SK-N-SH treated with all-trans-retinoic acid at 6 μM for 48 hours (cell line): ENCODE measurements at regions not wholly inside any gene's neighbourhood (a gene's known extent, or its start where the extent isn't known, plus 50 kb on each side); places are given as distances from the start of the nearest gene placed in this dataset.

Experiments used
- ATAC-seq: fragments of 200-7000 bp; cut with Tn5 transposase; 3 replicates; pipeline ENCODE4 v1.9.1; 2020; ENCODE audit warnings: mild to moderate bottlenecking, moderate library complexity
- ARNTL ChIP-seq: fragments of 450-650 bp; formaldehyde crosslinking; IDR thresholded peaks from 2 replicates; pipeline ENCODE4 v1.5.0; 2020; ENCODE audit warnings: low read depth, mild to moderate bottlenecking, moderate library complexity, borderline replicate concordance
- BACH2 ChIP-seq: fragments of 250-450 bp; sonication (Bioruptor Pico); IDR thresholded peaks from 2 replicates; pipeline ENCODE4 v1.9.0; 2021; ENCODE audit warnings: mild to moderate bottlenecking, borderline replicate concordance
- ESRRG ChIP-seq: fragments of 250-450 bp; sonication (Bioruptor Pico); IDR thresholded peaks from 2 replicates; pipeline ENCODE4 v1.6.1; 2021; ENCODE audit warnings: mild to moderate bottlenecking
- ISL1 ChIP-seq: fragments of 250-450 bp; sonication (Bioruptor Pico); IDR thresholded peaks from 2 replicates; pipeline ENCODE4 v2.1.2; 2022; ENCODE audit warnings: mild to moderate bottlenecking, moderate library complexity
- OSR1 ChIP-seq: fragments of 250-450 bp; sonication (Bioruptor Pico); IDR thresholded peaks from 2 replicates; pipeline ENCODE4 v1.8.0; 2022; ENCODE audit warnings: moderate library complexity, mild to moderate bottlenecking, inconsistent platforms
- PATZ1 ChIP-seq: fragments of 250-450 bp; sonication (Bioruptor Pico); IDR thresholded peaks from 2 replicates; pipeline ENCODE4 v1.8.0; 2020; ENCODE audit warnings: mild to moderate bottlenecking, moderate library complexity, borderline replicate concordance
- POU6F1 ChIP-seq: fragments of 250-450 bp; sonication (Bioruptor Pico); IDR thresholded peaks from 2 replicates; pipeline ENCODE4 v1.8.0; 2021; ENCODE audit warnings: low read depth, mild to moderate bottlenecking, moderate library complexity, borderline replicate concordance
- PPARA ChIP-seq: fragments of 250-450 bp; sonication (Bioruptor Pico); IDR thresholded peaks from 2 replicates; pipeline ENCODE4 v1.5.0; 2020; ENCODE audit warnings: mild to moderate bottlenecking, borderline replicate concordance
- RARB ChIP-seq: fragments of 250-450 bp; sonication (Bioruptor Pico); IDR thresholded peaks from 2 replicates; pipeline ENCODE4 v1.8.0; 2021; ENCODE audit warnings: mild to moderate bottlenecking, moderate library complexity
- SNAI2 ChIP-seq: fragments of 250-450 bp; sonication (Bioruptor Pico); IDR thresholded peaks from 2 replicates; pipeline ENCODE4 v1.5.0; 2020; ENCODE audit warnings: mild to moderate bottlenecking, moderate library complexity
- TCF4 ChIP-seq: fragments of 250-450 bp; sonication (Bioruptor Pico); IDR thresholded peaks from 2 replicates; pipeline ENCODE4 v1.8.0; 2021; ENCODE audit warnings: mild to moderate bottlenecking, moderate library complexity, borderline replicate concordance
- TOX ChIP-seq: fragments of 250-450 bp; sonication (Bioruptor Pico); IDR thresholded peaks from 2 replicates; pipeline ENCODE4 v1.8.0; 2021; ENCODE audit warnings: mild to moderate bottlenecking, moderate library complexity, borderline replicate concordance
- TSHZ2 ChIP-seq: fragments of 250-450 bp; sonication (Bioruptor Pico); IDR thresholded peaks from 2 replicates; pipeline ENCODE4 v1.5.0; 2020; ENCODE audit warnings: mild to moderate bottlenecking, moderate library complexity
- ZC3H10 ChIP-seq: fragments of 250-450 bp; sonication (Bioruptor Pico); IDR thresholded peaks from 2 replicates; pipeline ENCODE4 v1.5.1; 2021; ENCODE audit warnings: mild to moderate bottlenecking, moderate library complexity
- ZFP3 ChIP-seq: fragments of 250-450 bp; sonication (Bioruptor Pico); IDR thresholded peaks from 2 replicates; pipeline ENCODE4 v1.5.0; 2020; ENCODE audit warnings: mild to moderate bottlenecking, moderate library complexity
- ZNF565 ChIP-seq: fragments of 450-650 bp; formaldehyde crosslinking; conservative IDR thresholded peaks from 2 replicates; pipeline ENCODE4 v1.5.0; 2020; ENCODE audit warnings: low read depth, mild to moderate bottlenecking, moderate library complexity
- ZNF8 ChIP-seq: fragments of 450-650 bp; formaldehyde crosslinking; IDR thresholded peaks from 2 replicates; pipeline ENCODE4 v1.5.0; 2020; ENCODE audit warnings: mild to moderate bottlenecking, moderate library complexity
- TF ChIP-seq, protein P1 (sequence below): fragments of 250-450 bp; sonication (Bioruptor Pico); IDR thresholded peaks from 2 replicates; pipeline ENCODE4 v1.5.1; 2020; ENCODE audit warnings: low read depth, mild to moderate bottlenecking, moderate library complexity
- TF ChIP-seq, protein P2 (sequence below): fragments of 250-450 bp; sonication (Bioruptor Pico); IDR thresholded peaks from 2 replicates; pipeline ENCODE4 v1.5.1; 2021; ENCODE audit warnings: mild to moderate bottlenecking, moderate library complexity

DNA sequence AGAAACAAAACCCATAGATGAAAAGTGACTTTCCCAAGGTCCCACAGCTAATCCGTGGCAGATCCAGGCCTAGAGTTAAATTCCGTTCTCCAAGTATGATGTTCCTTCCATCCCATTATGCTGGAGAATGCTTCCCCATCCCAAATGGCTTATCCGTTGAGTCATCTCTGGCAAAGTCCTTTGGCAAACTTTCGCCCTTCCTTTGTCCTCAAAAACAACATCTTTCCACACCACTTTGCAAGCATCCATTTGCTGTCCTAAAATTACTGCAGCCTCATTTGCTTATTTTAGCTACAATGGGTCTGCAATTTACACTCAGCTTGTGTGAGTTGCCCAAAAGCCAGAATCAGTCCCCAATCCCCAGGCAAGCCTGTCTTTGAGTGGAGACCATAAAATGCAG lies 304.0 kb upstream of the TLE3 start:
- ATAC-seq, result no peak
- TF ChIP-seq OSR1 (CRISPR knock-in tag) (no peak), TOX (CRISPR knock-in tag) (no peak), PPARA (CRISPR knock-in tag) (no peak), BACH2 (CRISPR knock-in tag) (no peak), ZC3H10 (CRISPR knock-in tag) (no peak), ISL1 (CRISPR knock-in tag) (no peak), ZNF8 (CRISPR knock-in tag) (no peak), ESRRG (CRISPR knock-in tag) (no peak), ZFP3 (CRISPR knock-in tag) (no peak), TSHZ2 (no peak), ZNF565 (no peak), PATZ1 (CRISPR knock-in tag) (no peak), TCF4 (CRISPR knock-in tag) (no peak), SNAI2 (no peak), POU6F1 (CRISPR knock-in tag) (no peak), RARB (CRISPR knock-in tag) (no peak), ARNTL (CRISPR knock-in tag) (no peak)
- TF ChIP-seq, protein P1, sequence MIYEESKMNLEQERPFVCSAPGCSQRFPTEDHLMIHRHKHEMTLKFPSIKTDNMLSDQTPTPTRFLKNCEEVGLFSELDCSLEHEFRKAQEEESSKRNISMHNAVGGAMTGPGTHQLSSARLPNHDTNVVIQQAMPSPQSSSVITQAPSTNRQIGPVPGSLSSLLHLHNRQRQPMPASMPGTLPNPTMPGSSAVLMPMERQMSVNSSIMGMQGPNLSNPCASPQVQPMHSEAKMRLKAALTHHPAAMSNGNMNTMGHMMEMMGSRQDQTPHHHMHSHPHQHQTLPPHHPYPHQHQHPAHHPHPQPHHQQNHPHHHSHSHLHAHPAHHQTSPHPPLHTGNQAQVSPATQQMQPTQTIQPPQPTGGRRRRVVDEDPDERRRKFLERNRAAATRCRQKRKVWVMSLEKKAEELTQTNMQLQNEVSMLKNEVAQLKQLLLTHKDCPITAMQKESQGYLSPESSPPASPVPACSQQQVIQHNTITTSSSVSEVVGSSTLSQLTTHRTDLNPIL (CRISPR knock-in tag), result no peak
- TF ChIP-seq, protein P2, sequence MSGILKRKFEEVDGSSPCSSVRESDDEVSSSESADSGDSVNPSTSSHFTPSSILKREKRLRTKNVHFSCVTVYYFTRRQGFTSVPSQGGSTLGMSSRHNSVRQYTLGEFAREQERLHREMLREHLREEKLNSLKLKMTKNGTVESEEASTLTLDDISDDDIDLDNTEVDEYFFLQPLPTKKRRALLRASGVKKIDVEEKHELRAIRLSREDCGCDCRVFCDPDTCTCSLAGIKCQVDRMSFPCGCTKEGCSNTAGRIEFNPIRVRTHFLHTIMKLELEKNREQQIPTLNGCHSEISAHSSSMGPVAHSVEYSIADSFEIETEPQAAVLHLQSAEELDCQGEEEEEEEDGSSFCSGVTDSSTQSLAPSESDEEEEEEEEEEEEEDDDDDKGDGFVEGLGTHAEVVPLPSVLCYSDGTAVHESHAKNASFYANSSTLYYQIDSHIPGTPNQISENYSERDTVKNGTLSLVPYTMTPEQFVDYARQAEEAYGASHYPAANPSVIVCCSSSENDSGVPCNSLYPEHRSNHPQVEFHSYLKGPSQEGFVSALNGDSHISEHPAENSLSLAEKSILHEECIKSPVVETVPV (CRISPR knock-in tag), result no peak

DNA sequence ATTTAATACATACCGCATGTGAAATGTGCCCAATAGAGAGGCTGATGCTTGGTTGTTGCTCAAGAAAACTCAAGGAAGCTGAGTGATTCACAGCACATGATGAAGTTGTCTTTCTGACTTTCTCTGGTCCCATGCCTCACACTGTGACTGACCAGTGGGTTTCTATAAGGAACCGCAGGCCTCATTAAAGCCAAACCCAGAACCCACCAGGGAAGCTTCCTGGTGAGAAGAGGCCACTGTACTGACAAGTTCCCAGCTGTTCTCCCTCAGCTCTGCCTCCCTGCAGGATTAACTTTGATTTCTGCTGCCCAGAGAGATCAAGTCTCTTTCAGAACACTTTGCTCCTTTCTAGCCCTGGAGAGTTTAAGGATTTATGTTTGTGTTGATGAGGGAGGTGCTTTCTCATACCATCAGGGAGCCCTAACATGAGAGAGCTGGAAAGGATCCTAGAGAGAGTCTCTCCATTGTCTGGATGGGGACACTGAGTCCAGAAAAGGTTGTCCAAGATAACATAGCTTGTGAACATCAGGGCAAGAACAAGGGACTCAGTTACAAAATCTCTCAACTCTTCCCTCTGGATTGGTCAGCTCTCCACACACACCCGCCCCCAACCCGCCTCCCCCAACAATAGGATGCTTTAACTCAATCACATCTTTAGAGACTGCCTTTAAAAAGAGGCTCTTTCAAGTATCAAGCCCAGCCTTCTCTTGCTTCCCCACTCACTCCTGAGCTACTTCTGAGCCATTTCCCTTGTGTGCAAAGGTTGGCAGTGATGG lies 303.2 kb upstream of the TLE3 start:
- no peak for ATAC-seq
- TF ChIP-seq SNAI2 (no peak), PPARA (CRISPR knock-in tag) (no peak), ZNF8 (CRISPR knock-in tag) (no peak)
- TF ChIP-seq, protein P1 (CRISPR knock-in tag), result no peak

DNA sequence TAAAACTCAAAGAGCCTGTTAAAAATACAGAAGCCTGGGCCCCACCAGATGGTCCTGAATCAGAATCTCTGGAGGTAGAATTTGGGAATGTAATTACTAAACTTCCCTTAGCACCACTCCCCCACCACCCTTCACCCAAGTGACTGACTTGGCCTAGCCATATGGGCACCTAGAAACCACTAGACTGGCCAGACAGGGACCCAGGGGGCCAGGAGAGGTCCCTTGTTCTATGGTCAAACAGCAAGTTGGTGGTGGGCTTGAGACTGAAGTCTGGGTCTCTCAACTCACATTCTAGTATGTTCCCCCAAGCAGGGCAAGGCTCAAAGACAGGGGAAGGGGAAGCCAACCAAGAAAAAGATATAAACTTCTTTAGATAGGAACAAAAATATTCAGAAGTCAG lies 301.5 kb upstream of the TLE3 start:
- no peak for ATAC-seq
- TF ChIP-seq POU6F1 (CRISPR knock-in tag) (no peak), OSR1 (CRISPR knock-in tag) (no peak), ZFP3 (CRISPR knock-in tag) (no peak), ZNF565 (no peak), TSHZ2 (no peak)
- TF ChIP-seq, protein P2 (CRISPR knock-in tag), result no peak
